Renal cortex interstitium (tissue), 11 donors: ENCODE measurements at regions not wholly inside any gene's neighbourhood (a gene's known extent, or its start where the extent isn't known, plus 50 kb on each side); places are given as distances from the start of the nearest gene placed in this dataset.

Source experiments
- DNase-seq, 11 donors: peaks; one replicate each; pipeline ENCODE4 v3.0.0-alpha.2; 2013; ENCODE audit warnings: low read depth in 9 of 11, low spot score in 4 of 11; ENCODE audit errors: extremely low read depth in 1 of 11

DNA sequence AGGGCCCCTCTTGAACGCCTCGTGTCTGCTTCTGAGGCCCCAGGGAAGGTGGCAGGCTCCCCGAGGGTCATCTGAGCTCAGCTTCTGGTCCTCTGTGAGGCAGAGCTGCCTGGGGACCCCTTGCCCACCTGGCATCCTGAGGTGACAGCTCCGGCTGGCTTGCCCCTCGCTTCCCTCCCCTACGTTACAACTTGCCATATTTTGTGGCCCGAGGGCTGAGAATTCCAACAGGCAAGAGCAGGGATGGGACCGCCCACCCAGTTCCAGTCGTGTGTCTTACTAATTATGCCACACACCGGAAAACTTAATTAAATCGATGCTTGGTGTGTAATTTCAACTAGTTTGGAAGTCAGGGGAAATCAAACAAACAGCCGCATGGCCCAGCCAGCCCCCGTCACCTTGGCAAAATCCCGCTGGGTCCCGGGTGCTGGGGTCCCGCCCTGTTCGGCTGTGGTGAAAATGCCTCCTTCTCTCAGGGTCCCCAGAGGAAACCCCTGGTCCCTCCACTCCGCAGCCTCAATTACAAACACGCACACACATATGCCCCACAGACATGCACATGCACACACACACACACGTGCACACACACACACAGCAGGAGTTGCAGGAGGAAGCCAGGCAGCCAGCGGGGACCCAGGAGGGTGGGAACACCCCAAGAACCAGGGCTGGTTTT is 221.0 kb upstream of the IER5L start:
- DNase-seq: no peak

DNA sequence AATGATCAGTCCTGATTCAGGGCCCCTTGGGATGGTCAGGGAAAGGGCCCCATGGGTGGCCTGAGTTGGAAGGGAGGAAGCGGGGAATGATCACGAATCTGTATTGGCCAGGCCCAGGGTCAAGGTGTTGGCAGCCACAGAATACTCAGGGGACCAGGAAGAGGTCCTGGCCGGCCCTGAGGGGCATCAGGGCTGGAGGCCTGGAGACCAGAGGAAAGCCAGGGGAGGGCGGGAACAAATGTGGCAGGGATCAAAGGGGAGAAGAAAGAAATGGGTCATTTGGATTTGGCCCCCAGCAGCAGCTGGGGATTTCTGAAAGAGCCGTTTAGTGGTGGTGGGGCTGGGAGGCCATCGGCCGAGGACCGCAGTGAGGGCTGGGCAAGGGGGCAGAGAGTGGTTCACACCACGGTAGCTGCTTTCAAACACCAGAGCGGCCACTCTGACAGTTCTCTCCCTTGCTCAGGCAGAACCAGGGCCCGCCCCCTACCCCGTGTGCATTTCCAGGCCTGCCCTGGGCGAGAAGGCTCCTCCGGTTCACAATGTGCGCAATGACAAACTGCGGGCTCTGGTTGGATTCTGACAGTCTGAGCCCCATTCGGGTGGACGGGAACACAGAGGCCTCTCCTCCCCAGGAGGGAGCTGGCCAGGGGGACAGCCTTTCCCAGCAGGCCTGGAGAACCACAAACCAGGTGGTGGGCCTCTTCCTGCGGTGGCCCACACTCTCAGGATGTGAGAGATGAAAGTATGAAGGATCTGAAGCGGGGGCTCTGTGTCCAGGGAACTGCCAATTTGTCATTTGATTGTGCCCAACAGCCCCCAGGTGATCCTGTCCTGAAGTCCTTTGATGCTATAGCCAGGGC is 220.3 kb upstream of the IER5L start:
- no peak for DNase-seq

DNA sequence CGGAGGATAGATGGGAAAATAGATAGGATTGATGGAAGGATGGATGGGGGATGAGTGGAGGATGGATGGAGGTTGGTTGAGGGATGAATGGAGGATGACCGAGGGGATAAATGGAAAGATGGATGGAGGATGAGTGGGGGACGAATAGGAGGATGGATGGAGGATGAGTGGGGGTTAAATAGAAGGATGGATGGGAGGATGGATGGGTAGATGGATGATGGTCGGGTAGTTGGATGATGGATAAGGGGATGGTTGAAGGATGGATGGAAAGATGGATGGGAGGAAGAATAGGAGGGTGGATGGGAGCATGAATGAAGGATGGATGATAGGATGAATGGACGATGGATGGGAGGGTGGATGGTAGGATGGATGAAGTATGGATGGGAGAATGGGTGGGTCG is 219.3 kb upstream of the IER5L start:
- no peak for DNase-seq

DNA sequence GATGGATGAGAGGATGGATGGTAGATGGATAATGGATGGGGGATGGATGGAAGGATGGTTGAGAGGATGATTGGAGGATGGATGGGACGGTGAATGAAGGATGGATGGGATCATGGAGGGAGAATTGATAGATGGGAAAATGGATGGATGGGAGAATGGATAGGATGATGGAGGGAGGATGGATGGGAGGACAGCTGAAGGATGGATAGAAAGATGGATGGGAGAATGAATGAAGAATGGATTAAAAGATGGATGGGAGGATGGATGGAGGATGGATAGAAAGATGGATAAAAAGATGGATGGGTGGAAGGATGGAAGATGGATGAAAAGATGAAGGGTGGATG is 218.3 kb upstream of the IER5L start:
- no peak for DNase-seq

DNA sequence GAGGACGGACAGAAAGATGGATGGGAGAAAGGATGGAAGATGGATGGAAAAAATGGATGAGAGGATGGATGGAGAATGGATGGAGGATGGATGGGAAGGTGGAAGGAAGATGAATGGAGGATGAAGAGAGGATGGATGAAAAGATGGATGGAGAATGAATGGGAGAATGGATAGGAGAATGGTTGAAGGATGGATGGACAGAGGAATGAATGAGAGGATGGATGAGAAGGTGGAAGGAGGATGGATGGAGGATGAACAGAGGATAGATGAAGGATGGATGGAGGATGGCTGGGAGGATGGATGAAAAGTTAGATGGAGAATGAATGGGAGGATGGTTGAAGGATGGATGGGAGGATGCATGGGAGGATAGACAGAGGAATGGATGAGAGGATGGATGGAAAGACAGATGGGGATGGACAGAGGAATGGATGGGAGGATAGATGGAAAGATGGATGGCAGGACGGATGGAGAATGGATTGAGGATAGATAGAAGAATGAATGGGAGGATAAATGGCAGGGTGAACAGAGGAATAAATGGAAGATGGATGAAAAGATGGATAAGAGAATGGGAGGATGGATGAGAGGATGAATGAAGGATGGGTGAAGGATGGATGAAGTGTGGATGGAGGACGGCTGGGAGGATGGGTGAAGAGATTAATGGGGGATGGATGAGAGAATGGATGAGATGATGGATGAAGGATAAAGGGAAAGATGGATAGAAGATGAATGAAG is 217.7 kb upstream of the IER5L start:
- no peak for DNase-seq

DNA sequence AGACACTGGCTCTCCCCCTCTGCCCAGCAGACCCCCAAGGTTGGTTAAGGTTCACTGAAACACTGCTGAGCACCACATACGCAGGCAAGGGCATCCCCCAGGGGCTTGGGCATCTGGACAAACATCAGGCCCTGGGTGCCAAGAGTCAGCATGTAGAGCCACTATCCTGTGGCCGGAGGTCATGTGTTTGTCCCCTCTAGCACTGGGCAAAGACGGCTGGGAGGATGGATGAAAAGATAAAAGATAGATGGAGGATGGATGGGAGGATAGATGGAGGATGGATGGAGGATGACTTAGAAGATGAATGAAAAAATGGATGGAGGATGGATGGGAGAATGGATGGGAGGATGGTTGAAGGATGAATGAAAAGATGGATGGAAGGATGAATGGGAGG is 216.8 kb upstream of the IER5L start:
- no peak for DNase-seq

DNA sequence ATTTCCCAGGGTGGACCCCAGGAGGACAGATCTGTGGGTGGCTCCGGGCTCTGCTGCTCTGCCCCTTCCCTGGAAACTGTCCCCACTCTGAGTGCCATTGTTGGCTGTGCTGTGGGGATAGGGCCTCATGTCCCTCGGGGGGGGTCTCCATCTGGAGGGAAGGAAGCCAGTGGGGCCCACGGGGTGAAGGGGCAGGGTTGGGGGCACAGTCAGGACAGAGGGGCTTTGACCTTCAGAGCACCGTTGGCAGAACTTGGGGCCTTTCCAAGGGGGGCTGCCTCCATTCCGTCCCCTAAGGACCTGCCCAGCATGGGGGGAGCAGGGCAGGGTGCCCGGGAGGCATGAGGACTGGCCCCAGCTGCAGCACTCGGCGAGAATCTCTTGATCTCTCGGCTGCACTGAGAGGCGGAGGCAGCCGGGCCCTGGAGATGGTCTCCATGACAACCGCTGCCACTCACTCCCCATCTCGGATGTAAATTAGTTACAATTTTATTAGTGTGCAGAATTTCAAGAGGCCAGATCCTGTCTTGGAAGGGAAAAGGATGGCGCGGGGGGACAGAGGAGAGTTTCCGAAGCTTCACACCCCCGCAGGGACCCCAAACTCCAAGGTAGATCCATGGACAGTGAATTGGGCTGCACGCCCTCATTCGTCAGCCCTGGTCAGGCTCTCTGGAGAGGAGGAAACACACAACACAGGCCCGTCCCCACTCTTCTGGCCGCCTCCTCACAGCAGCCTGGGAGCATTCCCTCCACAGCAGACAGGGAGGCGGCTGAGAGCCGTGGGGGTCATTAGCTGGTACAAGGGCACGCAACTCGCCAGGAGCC is 216.2 kb upstream of the IER5L start:
- DNase-seq: no peak

DNA sequence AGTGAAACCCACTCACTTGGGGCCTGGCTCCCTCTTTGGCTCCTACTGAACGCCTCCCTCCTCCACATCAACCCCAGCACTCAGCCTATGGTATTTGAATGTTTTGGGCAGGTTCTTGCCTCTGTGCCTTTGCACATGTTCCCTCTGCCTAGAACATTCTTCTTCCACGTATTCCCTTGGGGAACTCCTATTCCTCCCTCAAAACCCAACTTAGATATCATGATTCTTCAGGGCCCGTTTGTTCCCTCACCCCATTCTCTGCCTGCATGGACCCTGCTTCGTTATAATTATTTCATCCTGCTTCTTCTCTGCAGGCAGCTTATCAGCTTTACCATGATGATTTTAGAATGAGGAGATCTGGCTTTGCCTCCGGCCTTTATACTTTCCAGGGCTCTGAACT is 215.0 kb upstream of the IER5L start:
- no peak for DNase-seq

DNA sequence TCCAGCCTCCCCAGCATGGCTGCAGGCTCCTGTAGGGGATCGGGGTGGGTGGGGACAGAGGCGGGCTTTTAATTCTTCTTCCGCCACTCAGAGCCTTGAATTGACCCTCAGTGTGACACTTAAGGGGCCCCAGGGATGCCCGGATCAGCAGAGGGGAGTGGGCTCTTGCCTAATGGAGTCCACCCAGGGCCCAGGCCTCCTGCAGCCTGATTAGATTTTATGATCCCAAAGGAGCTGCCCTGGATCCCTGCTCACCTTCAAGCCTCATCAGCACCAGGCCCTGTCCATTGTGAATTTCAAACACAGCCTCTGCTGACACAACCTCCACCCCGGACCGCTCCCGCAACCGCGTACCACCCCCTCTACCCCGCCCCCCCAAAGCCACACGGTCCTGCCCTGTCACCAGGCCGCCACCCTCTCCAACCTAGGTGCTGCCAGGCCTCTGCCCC is 214.1 kb upstream of the IER5L start:
- DNase-seq: no peak

DNA sequence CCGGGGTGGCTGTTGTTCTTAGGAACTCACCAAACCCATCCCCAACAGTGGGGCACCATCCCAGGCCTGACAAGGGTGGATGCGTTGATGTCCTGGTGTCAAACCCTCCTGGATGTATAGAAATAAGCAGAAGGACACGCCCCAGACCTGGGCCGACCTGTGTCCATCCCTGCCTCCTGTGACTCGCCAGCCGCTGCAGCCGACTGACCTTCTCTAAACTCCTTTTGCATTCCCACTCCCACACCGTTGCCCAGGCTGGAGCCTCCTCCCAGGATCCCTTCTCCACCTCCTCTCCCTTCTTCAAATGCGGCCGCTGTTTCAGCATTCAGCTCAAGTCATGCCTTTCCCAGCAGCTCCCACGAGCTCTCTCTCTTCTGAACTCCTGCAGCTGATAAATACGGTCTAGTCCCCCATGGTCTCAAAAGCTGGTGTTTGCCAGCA is 213.2 kb upstream of the IER5L start:
- no peak for DNase-seq

DNA sequence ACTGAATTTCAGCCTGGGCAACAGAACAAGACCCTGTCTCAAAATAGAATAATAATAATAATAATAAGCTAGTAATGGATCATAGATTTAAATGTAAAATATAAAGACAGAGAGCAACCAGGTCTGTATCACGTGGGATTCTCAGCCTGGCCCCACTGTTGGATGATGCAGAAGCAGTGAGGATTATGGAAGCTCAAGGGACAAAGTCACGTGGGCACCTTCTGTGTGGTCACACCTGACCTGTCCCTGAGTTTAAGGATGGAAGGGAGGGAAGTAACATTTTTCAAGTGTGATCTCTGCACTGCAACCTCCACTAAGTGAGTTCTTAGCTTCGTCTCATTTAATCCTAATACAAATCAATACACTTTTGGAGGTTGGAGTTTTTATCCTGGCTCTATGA is 212.5 kb upstream of the IER5L start:
- DNase-seq: no peak

DNA sequence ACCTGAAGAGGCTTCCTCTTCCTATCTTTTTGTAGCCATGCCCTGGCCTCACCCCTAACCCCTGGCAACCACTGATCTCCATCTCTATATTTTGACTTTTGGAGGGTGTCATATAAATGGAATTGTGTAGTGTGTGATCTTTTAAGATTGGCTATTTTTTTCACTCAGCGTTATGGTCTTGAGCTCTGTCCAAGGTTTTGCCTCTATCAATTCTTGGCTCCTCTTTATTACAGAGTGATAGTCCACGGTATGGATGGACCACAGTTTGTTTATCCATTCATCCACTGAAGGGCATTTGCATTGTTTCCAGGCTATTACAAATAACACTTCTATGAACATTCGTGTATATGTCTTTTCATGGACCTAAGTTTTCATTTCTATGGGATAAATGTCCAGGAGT is 209.8 kb upstream of the IER5L start:
- DNase-seq: no peak

DNA sequence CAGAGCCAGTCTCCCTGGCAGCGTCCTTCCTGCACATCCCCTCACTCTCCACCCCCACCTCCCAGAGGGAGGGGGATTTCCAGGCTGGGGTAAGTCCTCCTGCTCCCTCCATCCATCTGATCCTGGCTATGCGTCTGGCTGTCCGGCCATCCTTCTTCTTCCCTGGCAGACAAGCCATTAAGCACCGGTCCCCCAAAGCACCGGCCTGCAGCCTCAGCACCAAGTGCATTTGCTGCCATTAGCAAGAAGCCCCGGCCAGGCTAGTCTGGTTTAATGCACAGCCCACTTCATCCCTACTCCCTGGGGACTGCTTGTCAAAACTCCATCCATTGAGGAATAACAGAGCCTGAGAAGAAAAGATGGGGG is 208.7 kb upstream of the IER5L start:
- DNase-seq: no peak

DNA sequence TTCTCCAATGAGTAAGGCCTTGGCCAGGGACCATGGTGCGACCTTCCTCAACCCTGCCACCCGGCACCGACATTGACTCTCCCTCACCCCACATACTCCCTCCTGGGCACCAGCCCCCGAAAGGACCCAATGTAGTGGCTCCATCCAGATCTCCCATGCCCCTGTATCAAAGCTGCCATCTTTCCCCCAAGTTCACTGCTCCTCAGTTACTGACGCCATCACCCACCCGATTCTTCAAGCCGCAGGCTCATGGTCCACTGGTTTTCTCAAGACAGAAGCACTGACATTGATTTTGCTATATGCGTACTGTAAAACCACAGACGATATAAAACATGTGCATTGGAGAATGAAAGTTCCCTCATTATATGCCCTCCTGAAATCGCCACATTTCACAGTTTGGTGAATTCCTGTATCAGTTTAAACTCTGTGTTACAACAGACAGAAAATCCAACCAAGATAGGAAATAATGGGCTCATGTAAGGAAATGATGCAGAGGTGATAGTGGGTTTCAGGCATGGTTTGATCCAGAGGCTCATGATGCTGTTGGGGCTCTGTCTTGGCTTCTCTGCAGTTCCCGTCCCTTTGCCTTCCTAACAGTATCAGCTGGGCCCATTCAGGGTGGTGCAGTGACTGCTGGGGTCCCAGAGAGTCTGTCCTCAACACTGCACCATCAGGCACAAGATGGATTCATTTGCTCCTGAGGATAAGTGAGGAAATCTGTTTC is 207.3 kb upstream of the IER5L start:
- no peak for DNase-seq

DNA sequence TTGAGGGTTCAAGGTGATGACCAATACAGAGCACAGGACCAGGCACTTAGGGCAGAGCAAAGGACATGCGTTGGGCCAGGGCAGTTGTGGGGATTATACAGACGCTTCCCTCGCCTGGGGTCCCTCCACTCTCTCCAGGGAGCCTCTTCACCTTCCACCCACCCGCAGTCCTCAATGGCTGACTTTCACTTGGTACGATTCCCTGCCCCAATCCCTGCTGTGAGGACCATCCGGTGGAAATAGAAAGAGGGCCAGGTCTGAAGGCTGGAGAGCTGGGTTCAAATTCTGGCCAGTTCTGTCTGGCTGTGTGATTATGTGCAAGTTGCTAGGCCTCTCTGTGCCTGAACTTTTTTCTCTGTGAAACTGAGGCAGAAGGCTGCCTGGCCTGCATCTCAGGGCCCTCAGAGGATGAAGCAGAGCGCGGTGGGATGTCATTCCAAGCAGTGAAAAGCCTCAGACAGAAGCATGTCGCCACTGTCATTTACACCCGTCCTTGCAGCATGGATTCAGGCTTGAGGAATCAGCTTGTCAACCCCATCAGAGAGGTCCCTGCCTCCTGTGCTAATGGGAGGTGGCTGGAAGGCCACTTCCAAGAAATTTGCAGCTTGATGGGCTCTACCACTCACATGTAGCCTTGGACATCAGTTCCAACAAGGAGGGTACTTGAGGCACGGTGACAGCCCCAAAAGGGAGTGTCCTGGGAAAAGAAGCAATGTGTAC is 206.6 kb upstream of the IER5L start:
- no peak for DNase-seq

DNA sequence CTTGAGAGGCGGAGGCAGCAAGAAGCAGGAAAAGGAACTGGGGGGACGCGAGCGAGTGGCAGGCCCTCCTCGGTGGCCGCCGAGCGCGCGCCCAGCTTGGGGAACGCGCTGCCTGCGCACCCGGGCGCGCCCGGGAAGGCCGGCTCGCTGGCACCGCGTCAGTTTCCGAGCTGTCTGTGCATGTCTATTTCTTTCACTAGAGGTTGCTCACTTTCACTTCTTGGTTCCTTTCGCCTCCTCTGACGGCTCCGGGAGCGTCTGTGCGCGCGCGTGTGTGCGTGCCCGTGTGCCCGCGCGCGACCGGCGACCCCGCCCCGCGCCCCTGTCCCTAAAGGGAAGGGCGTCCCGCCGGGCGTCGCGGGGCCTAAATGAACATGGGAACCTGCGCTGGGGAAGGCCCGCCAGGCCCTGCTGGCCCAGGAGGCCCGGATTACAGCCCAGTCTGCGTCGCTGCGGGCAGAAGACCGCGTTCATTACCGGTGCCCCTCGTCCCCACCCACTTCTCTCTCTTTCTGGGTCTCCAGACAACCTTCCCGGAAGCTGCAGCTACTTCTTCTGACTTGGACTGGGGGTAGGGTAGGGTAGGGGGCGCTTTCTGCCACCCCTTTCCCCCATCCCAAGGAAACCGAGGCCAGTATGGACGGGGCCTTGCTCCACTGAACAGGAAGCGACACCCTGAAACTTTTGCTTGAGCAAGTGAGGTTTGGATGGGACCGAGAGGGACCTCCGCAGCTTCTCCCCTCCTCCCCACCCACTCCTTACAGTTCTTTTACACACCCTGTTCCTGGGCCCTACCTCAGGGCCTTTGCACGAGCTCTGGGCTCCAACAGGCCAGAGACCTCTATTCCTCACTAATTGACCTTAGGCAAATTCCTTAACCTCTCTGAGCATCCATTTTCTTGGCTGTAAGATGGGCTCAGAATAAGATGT is 205.8 kb upstream of the IER5L start:
- DNase-seq: peak in 6 of 11 donors; percentile 49 to 73 (median 67)

DNA sequence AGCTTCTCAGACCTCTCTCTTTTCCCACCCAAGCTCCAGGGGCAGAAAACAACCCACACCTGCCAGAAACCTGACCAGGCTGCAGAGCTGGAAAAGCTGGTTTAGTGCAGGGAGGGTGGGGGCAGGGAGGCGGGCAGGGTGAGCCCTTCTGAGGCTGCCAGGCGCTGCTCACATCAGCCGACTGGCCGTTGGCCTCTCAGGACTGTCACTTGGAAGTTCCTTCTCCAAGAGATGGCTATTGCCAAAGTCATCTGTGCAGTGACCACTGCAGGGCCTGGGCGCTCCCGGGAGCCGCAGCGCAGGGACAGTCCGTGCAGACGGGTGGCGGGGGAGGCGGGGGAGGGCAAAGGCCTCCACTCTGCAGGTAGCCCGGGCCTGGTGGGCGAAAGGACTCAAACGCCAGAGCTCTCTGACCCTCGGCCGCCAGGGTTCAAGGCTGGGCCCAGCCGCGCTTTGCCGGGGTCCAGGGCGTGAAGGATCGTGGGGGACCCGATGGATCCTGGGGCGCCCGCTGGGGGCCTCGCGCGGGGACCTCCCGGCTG is 205.0 kb upstream of the IER5L start:
- peak in 6 of 11 donors; percentile 56 to 75 (median 61) for DNase-seq
